ENCODE measurements at regions not wholly inside any gene's neighbourhood (a gene's known extent, or its start where the extent isn't known, plus 50 kb on each side); places are given as distances from the start of the nearest gene placed in this dataset.
A peak's percentile ranks its signal among the peaks of the same experiment; 100 is the strongest.

- no peak overlapping the region for H3K27ac ChIP-seq
- TF ChIP-seq CTCF (IDR thresholded peaks at IDR 0.05), result no peak
- TF ChIP-seq ZFX (IDR thresholded peaks at IDR 0.05; ENCODE audit: borderline replicate concordance), result no peak
These were observed 252.3 kb downstream of the ABCC12 start for GRCh38 chr16:47903470-47903869.

GRCh38 chr16:47897105-47897504, 258.7 kb downstream of the ABCC12 start:
- peak overlapping the region; percentile 3; the same call in 1 of the 2 replicates for H3K27ac ChIP-seq

GRCh38 chr16:47895146-47895545, 260.6 kb downstream of the ABCC12 start:
- H3K27ac ChIP-seq, result no peak overlapping the region
- TF ChIP-seq ZFX (IDR thresholded peaks at IDR 0.05; ENCODE audit: borderline replicate concordance) (no peak), CTCF (IDR thresholded peaks at IDR 0.05) (no peak)

GRCh38 chr16:47892999-47893398, 262.8 kb downstream of the ABCC12 start:
- H3K27ac ChIP-seq, result no peak overlapping the region
- TF ChIP-seq ZFX (IDR thresholded peaks at IDR 0.05; ENCODE audit: borderline replicate concordance) (no peak), CTCF (IDR thresholded peaks at IDR 0.05) (no peak)

- no peak for TF ChIP-seq ZFX (IDR thresholded peaks at IDR 0.05; ENCODE audit: borderline replicate concordance)
- TF ChIP-seq CTCF (IDR thresholded peaks at IDR 0.05), result no peak
- H3K27ac ChIP-seq, result no peak overlapping the region
These were observed 267.1 kb downstream of the ABCC12 start for GRCh38 chr16:47888734-47889133.

GRCh38 chr16:47888142-47888541, 267.7 kb downstream of the ABCC12 start:
- TF ChIP-seq CTCF (IDR thresholded peaks at IDR 0.05), result no peak
- TF ChIP-seq ZFX (IDR thresholded peaks at IDR 0.05; ENCODE audit: borderline replicate concordance), result no peak
- no peak overlapping the region for H3K27ac ChIP-seq

- no peak overlapping the region for H3K27ac ChIP-seq
- TF ChIP-seq CTCF (IDR thresholded peaks at IDR 0.05) (no peak), ZFX (IDR thresholded peaks at IDR 0.05; ENCODE audit: borderline replicate concordance) (no peak)
These were observed 268.3 kb downstream of the ABCC12 start for GRCh38 chr16:47887496-47887895.

- TF ChIP-seq ZFX (IDR thresholded peaks at IDR 0.05; ENCODE audit: borderline replicate concordance) (no peak), CTCF (IDR thresholded peaks at IDR 0.05) (no peak)
- H3K27ac ChIP-seq, result no peak overlapping the region
These were observed 269.0 kb downstream of the ABCC12 start for GRCh38 chr16:47886631-47887415.

Measured in 22Rv1 (cell line).